GM12865 (cell line): ENCODE measurements at regions not wholly inside any gene's neighbourhood (a gene's known extent, or its start where the extent isn't known, plus 50 kb on each side); places are given as distances from the start of the nearest gene placed in this dataset.
"Not testable (repeated sequence)": the region's sequence is repeated elsewhere in the genome, so short reads cannot be mapped to it uniquely, and the experiment has no call there.

Experiments used
- DNase-seq: peaks from one replicate; pipeline ENCODE4 v3.0.0; 2010; ENCODE audit warnings: low read depth
- H3K4me3 ChIP-seq: 2 replicates; pipeline ENCODE4 v1.5.1; 2011; ENCODE audit warnings: mild to moderate bottlenecking, low read depth, low read length, control low read depth
- TF ChIP-seq, protein P1 (sequence below): IDR thresholded peaks from 2 replicates; pipeline ENCODE4 v1.5.1; 2011; ENCODE audit warnings: low read length, control low read depth, low read depth, inconsistent platforms; ENCODE audit not compliant: insufficient read depth; ENCODE audit errors: missing control alignments

DNA sequence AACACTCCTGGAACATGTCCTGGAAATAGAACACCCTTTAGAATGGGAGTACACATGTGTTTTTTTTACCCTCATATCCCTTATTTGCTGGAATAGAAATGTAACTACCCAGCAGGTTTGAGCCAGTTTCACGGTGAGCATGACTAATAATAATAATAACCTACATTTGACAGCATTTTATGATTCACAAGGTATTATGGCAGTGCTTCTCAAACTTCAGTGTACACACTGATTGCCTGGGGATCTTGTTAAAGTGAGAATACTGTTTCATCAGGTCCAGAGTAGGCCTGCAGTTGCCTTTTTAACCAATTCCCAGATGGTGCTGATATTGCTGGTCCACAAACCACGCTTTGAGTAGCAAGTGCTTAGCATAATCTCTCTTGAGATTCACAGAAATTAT is 63.9 kb downstream of the NFKBIZ start:
- DNase-seq: no peak
- no peak overlapping the region for H3K4me3 ChIP-seq
- TF ChIP-seq, protein P1, sequence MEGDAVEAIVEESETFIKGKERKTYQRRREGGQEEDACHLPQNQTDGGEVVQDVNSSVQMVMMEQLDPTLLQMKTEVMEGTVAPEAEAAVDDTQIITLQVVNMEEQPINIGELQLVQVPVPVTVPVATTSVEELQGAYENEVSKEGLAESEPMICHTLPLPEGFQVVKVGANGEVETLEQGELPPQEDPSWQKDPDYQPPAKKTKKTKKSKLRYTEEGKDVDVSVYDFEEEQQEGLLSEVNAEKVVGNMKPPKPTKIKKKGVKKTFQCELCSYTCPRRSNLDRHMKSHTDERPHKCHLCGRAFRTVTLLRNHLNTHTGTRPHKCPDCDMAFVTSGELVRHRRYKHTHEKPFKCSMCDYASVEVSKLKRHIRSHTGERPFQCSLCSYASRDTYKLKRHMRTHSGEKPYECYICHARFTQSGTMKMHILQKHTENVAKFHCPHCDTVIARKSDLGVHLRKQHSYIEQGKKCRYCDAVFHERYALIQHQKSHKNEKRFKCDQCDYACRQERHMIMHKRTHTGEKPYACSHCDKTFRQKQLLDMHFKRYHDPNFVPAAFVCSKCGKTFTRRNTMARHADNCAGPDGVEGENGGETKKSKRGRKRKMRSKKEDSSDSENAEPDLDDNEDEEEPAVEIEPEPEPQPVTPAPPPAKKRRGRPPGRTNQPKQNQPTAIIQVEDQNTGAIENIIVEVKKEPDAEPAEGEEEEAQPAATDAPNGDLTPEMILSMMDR: no peak

DNA sequence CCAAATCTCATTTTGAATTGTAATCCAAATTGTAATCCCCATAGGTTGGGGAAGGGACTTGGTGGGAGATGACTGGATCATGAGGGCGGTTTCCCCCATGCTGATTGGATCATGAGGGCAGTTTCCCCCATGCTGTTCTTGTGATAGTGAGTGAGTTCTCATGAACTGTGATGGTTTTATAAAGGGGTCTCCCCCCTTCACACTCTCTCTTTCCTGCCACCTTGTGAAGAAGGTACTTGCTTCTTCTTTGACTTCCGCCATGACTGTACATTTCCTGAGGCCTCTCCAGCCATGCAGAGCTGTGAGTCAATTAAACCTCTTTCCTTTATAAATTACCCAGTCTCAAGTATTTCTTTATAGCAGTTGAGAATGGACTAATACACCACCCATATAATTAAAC is 68.4 kb downstream of the NFKBIZ start:
- not testable (repeated sequence) for DNase-seq, H3K4me3 ChIP-seq

DNA sequence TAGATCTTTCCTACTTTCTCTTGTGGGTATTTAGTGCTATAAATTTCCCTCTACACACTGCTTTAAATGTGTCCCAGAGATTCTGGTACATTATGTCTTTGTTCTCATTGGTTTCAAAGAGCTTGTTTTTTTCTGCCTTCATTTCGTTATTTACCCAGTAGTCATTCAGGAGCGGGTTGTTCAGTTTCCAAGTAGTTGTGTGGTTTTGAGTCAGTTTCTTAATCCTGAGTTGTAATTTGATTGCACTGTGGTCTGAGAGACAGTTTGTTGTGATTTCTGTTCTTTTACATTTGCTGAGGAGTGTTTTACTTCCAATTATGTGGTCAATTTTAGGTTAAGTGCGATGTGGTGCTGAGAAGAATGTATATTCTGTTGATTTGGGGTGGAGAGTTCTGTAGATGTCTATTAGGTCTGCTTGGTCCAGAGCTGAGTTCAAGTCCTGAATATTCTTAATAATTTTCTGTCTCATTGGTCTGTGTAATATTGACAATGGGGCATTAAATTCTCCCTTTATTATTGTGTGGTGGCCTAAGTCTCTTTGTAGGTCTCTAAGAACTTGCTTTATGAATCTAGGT is 72.9 kb downstream of the NFKBIZ start:
- H3K4me3 ChIP-seq, DNase-seq: not testable (repeated sequence)

DNA sequence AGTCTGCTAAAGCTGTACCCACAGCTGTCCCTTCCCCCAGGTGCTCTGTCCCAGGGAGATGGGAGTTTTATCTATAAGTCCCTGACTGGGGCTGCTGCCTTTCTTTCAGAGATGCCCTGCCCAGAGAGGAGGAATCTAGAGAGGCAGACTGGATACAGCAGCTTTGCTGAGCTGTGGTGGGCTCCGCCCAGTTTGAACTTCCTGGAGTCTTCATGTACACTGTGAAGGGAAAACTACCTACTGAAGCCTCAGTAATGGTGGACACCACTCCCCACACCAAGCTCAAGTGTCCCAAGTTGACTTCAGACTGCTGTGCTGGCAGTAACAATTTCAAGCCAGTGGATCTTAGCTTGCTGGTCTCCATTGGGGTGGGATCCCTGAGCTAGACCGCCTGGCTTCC is 75.3 kb downstream of the NFKBIZ start:
- H3K4me3 ChIP-seq: not testable (repeated sequence)
- DNase-seq: peak; percentile 19

DNA sequence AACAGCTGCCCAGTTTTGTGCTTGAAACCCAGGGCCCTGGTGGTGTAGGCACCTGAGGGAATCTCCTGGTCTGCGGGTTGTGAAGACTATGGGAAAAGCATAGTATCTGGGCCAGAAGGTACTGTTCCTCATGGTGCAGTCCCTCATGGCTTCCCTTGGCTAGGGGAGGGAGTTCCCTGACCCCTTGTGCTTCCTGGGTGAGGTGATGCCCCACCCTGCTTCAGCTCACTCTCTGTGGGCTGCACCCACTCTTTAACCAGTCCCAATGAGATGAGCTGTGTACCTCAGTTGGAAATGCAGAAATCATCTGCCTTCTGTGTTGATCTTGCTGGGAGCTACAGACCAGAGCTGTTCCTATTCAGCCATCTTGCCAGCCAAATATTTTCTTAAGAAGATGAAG is 75.8 kb downstream of the NFKBIZ start:
- H3K4me3 ChIP-seq, DNase-seq: not testable (repeated sequence)

DNA sequence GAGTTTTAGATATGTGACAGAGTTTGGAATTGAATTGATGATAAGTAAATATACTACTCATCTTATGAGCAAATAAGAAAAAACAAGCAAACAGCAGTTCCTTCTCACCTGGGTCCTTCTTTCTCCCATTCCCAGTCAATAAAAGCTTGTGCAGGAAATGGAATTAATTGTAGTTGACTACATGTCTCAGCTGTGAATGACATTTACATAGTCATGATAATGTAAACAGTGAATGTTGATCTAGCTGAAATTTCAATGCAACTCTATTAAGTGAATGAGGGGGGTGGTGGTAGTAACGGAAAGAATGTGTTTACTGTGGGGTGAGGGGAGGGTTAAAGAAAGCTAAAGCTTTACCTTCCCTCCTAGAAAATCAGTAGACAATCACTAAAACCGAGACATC is 76.2 kb downstream of the NFKBIZ start:
- H3K4me3 ChIP-seq: no peak overlapping the region
- TF ChIP-seq, protein P1: no peak
- DNase-seq: no peak

DNA sequence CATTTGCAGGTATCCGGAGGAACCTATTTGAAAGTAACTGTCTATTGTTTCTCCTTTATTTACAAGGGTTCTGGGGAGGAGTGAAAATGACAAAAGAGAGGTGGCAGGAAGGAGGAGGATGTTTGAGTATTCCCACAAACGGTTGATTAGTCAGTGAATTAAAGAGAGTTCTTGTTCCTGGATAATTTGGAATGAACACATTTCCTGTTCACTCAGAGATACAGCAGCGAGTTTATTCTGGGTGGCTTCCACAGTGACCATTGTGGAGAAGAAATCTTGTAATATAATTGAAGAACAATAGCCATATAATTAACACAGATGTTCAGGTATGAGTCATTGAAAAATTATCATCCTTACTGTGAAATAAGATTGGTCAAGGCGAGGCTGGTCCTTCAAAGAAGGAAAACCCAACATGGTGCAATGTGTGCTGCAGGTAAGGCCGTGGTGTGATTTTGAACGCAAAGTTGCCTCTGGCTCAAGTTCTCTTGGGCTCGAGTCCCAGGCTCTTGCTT is 77.3 kb downstream of the NFKBIZ start:
- TF ChIP-seq, protein P1: no peak
- H3K4me3 ChIP-seq: no peak overlapping the region
- DNase-seq: no peak

DNA sequence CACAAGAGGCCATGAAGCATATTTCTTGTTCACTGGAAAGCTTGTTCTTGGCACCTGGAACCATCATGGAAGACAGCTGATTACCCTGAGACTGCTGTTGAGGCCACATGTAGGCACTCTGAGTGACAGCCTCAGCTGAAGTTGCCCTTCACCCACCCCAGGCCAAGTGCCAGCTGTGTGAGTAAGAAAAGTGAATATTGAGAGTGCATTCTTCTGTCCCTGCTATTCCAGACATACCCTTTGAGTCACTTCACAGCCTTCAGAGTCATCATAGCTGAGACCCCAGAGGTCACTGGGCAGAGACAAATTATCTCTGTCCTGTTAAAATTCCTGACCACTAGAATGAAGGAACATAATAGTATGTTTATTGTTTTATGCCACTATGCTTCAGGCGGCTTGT is 79.6 kb downstream of the NFKBIZ start:
- no peak for DNase-seq
- H3K4me3 ChIP-seq: no peak overlapping the region
- TF ChIP-seq, protein P1: no peak

DNA sequence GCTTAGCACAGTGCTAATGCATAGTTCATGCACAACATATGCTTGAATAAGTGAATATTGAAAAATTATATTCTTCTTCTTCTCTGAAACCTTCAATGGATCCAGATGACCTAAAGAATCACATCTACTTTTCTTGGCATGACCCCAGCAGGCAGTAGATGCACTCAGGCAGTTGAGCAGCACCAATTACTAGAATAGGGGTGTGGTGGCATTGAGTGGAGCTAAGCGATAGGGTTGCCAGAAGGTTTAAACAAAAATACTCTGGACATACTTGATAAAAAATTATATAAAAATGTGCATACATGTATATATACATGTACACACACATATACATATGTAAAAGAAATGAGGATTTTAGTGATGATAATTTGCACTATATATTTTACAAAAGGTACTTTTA is 81.8 kb downstream of the NFKBIZ start:
- TF ChIP-seq, protein P1: no peak
- DNase-seq: no peak
- H3K4me3 ChIP-seq: no peak overlapping the region
